ENCODE measurements at regions not wholly inside any gene's neighbourhood (a gene's known extent, or its start where the extent isn't known, plus 50 kb on each side); places are given as distances from the start of the nearest gene placed in this dataset.

DNA sequence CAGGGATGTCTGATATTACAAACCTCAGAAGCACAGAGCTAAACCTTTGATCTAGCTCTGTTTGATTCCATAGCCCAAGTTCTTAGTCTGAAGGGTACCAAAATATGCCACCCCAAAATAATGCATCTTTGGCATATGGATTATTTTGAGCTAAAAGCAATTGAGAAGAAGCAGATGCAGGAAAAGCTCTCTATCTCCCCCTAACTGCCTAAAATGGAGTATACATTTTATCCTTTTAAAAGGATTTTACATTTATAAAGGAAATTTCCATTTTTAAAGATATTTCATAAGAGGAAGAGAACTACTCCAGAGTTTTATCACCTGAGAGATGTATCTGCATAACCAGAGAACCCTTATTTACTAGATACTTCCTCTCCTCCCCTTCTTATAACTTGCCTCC is 158.7 kb downstream of the ZNF674 start:
- DNase-seq (ENCODE audit: low read depth) = no peak
- TF ChIP-seq, protein P1, sequence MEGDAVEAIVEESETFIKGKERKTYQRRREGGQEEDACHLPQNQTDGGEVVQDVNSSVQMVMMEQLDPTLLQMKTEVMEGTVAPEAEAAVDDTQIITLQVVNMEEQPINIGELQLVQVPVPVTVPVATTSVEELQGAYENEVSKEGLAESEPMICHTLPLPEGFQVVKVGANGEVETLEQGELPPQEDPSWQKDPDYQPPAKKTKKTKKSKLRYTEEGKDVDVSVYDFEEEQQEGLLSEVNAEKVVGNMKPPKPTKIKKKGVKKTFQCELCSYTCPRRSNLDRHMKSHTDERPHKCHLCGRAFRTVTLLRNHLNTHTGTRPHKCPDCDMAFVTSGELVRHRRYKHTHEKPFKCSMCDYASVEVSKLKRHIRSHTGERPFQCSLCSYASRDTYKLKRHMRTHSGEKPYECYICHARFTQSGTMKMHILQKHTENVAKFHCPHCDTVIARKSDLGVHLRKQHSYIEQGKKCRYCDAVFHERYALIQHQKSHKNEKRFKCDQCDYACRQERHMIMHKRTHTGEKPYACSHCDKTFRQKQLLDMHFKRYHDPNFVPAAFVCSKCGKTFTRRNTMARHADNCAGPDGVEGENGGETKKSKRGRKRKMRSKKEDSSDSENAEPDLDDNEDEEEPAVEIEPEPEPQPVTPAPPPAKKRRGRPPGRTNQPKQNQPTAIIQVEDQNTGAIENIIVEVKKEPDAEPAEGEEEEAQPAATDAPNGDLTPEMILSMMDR (conservative IDR thresholded peaks at IDR 0.05; ENCODE audit: control insufficient read depth, insufficient read depth, low read depth, low read length) = peak; percentile 51
- no peak overlapping the region for H3K4me3 ChIP-seq (ENCODE audit: control insufficient read depth, low read depth, low read length)

DNA sequence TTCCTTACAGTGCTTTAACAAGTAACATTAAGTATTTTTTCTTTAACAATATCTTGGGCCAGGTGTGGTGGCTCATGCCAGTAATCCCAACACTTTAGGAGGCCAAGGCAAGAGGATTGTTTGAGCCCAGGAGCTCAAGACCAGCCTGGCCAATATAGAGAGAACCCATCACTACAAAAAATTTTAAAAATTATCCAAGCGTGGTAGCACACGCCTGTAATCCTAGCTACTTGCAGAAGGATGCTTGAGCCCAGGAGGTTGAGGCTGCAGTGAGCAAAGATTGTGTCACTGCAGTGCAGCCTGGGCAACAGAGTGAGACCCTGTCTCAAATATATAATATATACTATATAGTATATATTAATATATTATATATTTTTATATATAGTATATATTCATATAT is 162.2 kb downstream of the ZNF674 start:
- no peak overlapping the region for H3K4me3 ChIP-seq (ENCODE audit: control insufficient read depth, low read depth, low read length)

DNA sequence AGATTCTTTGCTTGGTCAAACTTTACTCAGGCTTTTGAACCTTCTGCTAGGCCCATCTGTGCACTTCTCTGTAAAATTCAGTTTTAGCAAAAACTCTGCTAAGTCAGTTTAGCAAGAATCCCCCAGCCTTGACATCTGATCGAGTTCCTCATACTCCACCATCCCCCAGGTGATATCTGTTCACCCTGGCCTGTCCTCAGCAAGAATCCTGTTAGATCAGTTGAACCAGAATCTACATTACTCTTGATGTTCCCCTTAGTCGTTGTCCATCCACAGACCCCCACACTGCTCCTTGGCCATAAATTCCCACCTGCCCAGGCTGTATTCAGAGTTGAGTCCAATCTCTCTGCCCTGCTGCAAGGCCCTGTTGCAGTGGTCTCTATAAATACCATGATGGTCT is 162.6 kb downstream of the ZNF674 start:
- DNase-seq (ENCODE audit: low read depth) = no peak
- no peak overlapping the region for H3K4me3 ChIP-seq (ENCODE audit: control insufficient read depth, low read depth, low read length)
- TF ChIP-seq, protein P1 (conservative IDR thresholded peaks at IDR 0.05; ENCODE audit: control insufficient read depth, insufficient read depth, low read depth, low read length) = no peak

More for the DNA sequence above, 162.2 kb downstream of the ZNF674 start:
- TF ChIP-seq, protein P1 (conservative IDR thresholded peaks at IDR 0.05; ENCODE audit: control insufficient read depth, insufficient read depth, low read depth, low read length) = no peak
- no peak for DNase-seq (ENCODE audit: low read depth)

DNA sequence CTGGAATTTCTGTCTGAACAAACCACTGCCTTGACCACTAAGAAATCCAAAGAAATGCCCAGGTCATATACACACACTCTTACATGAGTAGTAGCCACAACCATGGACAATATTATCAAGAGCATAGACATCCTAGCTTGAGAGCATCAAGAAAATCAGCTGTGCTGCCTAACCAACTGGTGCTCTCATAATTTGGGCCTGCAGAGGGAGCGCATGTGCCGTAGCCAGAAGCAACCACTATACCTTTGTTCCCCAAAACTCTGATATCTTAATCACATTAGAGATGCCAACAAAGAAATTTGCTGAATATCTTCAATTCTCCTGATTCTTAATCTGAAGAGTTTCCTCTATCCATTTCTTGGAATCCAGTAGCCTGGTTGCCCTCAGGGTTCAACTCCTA is 163.6 kb downstream of the ZNF674 start:
- peak; percentile 29 for DNase-seq (ENCODE audit: low read depth)
- no peak overlapping the region for H3K4me3 ChIP-seq (ENCODE audit: control insufficient read depth, low read depth, low read length)
- TF ChIP-seq, protein P1 (conservative IDR thresholded peaks at IDR 0.05; ENCODE audit: control insufficient read depth, insufficient read depth, low read depth, low read length) = peak; percentile 62

DNA sequence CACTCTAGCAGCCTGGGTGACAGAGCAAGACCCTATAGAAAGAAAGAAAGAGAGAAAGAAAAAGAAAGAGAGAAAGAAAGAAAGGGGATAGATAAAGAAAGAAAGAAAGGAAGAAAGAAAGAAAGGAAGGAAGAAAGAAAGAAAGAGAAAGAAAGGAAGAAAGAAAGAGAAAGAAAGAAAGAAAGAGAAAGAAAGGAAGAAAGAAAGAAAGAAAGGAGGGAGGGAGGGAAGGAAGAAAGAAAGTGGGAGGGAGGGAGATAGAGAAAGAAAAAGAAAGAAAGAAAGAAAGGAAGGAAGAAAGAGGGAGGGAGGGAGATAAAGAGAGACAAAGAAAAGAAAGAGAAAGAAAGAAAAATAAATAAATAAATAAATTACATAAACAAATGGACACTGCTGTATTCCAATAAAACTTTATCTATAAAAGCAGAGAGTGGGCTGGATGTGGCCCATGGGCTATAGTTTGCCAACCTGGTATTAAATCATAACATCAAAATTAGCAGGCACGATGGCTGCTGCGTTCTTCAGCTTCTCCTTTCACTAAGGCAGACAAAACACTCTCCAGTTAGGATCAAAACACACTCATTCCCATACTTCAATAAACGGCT is 165.0 kb downstream of the ZNF674 start:
- TF ChIP-seq, protein P1 (conservative IDR thresholded peaks at IDR 0.05; ENCODE audit: control insufficient read depth, insufficient read depth, low read depth, low read length) = no peak
- no peak for DNase-seq (ENCODE audit: low read depth)
- no peak overlapping the region for H3K4me3 ChIP-seq (ENCODE audit: control insufficient read depth, low read depth, low read length)

DNA sequence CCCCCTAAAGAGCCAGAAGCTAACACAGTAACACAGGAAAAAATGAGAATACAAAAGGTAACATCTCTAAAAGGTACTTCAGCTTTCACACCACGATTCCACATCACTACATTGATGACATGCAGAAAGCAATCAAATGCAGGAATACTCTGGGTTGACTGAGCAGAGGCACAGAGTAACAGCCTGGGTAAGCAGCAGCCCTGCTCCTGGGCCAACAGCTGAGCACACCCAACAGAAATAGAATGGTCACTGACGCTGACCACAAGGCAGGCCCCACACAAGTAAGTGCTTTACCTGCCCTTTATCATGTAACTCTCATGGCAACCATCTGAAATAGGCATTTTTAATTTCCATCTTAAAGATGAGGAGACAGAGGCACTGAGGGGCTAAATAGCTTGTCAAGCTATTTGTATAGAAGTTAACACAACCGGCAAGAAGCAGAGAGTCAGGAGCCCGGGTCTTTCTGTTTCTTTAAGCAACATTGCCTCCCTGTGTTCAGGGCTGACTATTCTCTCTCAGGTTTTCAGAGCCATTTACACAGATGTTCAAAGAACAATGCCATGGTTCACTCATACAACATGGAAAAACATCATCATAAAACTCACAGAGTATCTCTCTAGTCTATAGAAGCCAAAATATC is 168.9 kb downstream of the ZNF674 start:
- H3K4me3 ChIP-seq (ENCODE audit: control insufficient read depth, low read depth, low read length) = no peak overlapping the region
- TF ChIP-seq, protein P1 (conservative IDR thresholded peaks at IDR 0.05; ENCODE audit: control insufficient read depth, insufficient read depth, low read depth, low read length) = peak; percentile 49
- peak; percentile 67 for DNase-seq (ENCODE audit: low read depth)
